Femur (tissue), 1 donor: ENCODE measurements at regions not wholly inside any gene's neighbourhood (a gene's known extent, or its start where the extent isn't known, plus 50 kb on each side); places are given as distances from the start of the nearest gene placed in this dataset.

ENCODE experiments used
- DNase-seq: peaks from one replicate; pipeline ENCODE4 v3.0.0-alpha.2; 2017

GRCh38 chr12:13745111-13745860 is 236.1 kb downstream of the GRIN2B start:
- no peak for DNase-seq

GRCh38 chr12:13744561-13744960 is 236.8 kb downstream of the GRIN2B start:
- peak; percentile 24 for DNase-seq

- no peak for DNase-seq
Observed at GRCh38 chr12:13740149-13740545, 241.3 kb downstream of the GRIN2B start.

GRCh38 chr12:13735734-13736133 is 245.7 kb downstream of the GRIN2B start:
- no peak for DNase-seq

- DNase-seq: no peak
Observed at GRCh38 chr12:13734584-13735152, 246.7 kb downstream of the GRIN2B start.

GRCh38 chr12:13727707-13728195 is 253.7 kb downstream of the GRIN2B start:
- no peak for DNase-seq

GRCh38 chr12:13725049-13725448 is 256.4 kb downstream of the GRIN2B start:
- DNase-seq: no peak

GRCh38 chr12:13724136-13724535 is 257.3 kb downstream of the GRIN2B start:
- no peak for DNase-seq

GRCh38 chr12:13719986-13720385 is 261.4 kb downstream of the GRIN2B start:
- DNase-seq: no peak

GRCh38 chr12:13718271-13718670 is 263.1 kb downstream of the GRIN2B start:
- no peak for DNase-seq

GRCh38 chr12:13716119-13716518 is 265.3 kb downstream of the GRIN2B start:
- DNase-seq: no peak

- no peak for DNase-seq
Observed at GRCh38 chr12:13713556-13714410, 267.6 kb downstream of the GRIN2B start.

GRCh38 chr12:13707829-13708228 is 273.6 kb downstream of the GRIN2B start:
- DNase-seq: no peak

- no peak for DNase-seq
Observed at GRCh38 chr12:13702381-13702780, 279.0 kb downstream of the GRIN2B start.

- no peak for DNase-seq
Observed at GRCh38 chr12:13701502-13701901, 279.9 kb downstream of the GRIN2B start.

GRCh38 chr12:13697973-13698372 is 283.4 kb downstream of the GRIN2B start:
- no peak for DNase-seq

- no peak for DNase-seq
Observed at GRCh38 chr12:13695781-13696180, 285.6 kb downstream of the GRIN2B start.

GRCh38 chr12:13692332-13692731 is 289.1 kb downstream of the GRIN2B start:
- no peak for DNase-seq

GRCh38 chr12:13691598-13691997 is 289.8 kb downstream of the GRIN2B start:
- no peak for DNase-seq

GRCh38 chr12:13687633-13688032 is 293.8 kb downstream of the GRIN2B start:
- no peak for DNase-seq

- no peak for DNase-seq
Observed at GRCh38 chr12:13686260-13686659, 295.1 kb downstream of the GRIN2B start.

GRCh38 chr12:13680916-13681315 is 300.5 kb downstream of the GRIN2B start:
- DNase-seq: no peak

GRCh38 chr12:13676880-13677279 is 304.5 kb downstream of the GRIN2B start:
- no peak for DNase-seq
